OCI-LY3 (cell line): ENCODE measurements at regions not wholly inside any gene's neighbourhood (a gene's known extent, or its start where the extent isn't known, plus 50 kb on each side); places are given as distances from the start of the nearest gene placed in this dataset.

Source experiments
- H2AFZ ChIP-seq: fragments of 200-600, 300-600 bp; shearing (Covaris generic); 2 replicates; pipeline ENCODE4 v1.6.0; 2014; ENCODE audit warnings: antibody characterized with exemption, low read depth, low read length
- H3K27ac ChIP-seq: fragments of 200-600, 300-600 bp; sonication (generic); 2 replicates; pipeline ENCODE4 v1.5.1; 2014; ENCODE audit warnings: mild to moderate bottlenecking, low read length, moderate library complexity, mixed read lengths
- H3K27me3 ChIP-seq: fragments of 200-600, 300-600 bp; sonication (generic); 2 replicates; pipeline ENCODE4 v1.6.1; 2014; ENCODE audit warnings: low read depth, low read length, mixed read lengths
- H3K36me3 ChIP-seq: fragments of 200-600, 300-600 bp; sonication (generic); replicated peaks from 2 replicates; pipeline ENCODE3; 2014; ENCODE audit warnings: low read depth, low read length, mixed read lengths
- H3K4me1 ChIP-seq: fragments of 300-600, 200-600 bp; sonication (generic); 2 replicates; pipeline ENCODE4 v1.6.1; 2014; ENCODE audit warnings: low read length, mixed read lengths
- H3K4me2 ChIP-seq: fragments of 200-600, 300-600 bp; sonication (generic); 2 replicates; pipeline ENCODE4 v1.6.1; 2014; ENCODE audit warnings: low read length, mixed read lengths
- H3K4me3 ChIP-seq: fragments of 300-600, 200-600 bp; sonication (generic); 2 replicates; pipeline ENCODE4 v1.5.1; 2014; ENCODE audit warnings: antibody characterized with exemption, mild to moderate bottlenecking, low read length, moderate library complexity
- H3K79me2 ChIP-seq: fragments of 300-600, 200-600 bp; shearing (Covaris generic); 2 replicates; pipeline ENCODE4 v1.6.1; 2014; ENCODE audit warnings: mild to moderate bottlenecking, low read length, mixed read lengths
- H3K9ac ChIP-seq: fragments of 300-600, 200-600 bp; shearing (Covaris generic); 2 replicates; pipeline ENCODE4 v1.6.0; 2014; ENCODE audit warnings: mild to moderate bottlenecking, low read length, moderate library complexity
- H3K9me3 ChIP-seq: fragments of 200-600, 300-600 bp; shearing (Covaris generic); 2 replicates; pipeline ENCODE4 v1.6.1; 2014; ENCODE audit warnings: low read length, mixed read lengths; ENCODE audit not compliant: insufficient read depth
- H4K20me1 ChIP-seq: fragments of 200-600, 300-600 bp; sonication (generic); 2 replicates; pipeline ENCODE4 v1.6.1; 2016; ENCODE audit warnings: low read length, mixed read lengths; ENCODE audit not compliant: insufficient read depth
- CTCF ChIP-seq: fragments of 200-600, 300-600 bp; sonication (generic); IDR thresholded peaks from 2 replicates; pipeline ENCODE4 v1.5.1; 2014; ENCODE audit warnings: antibody characterized with exemption, low read length, low read depth
- EZH2phosphoT487 ChIP-seq: fragments of 200-600 bp; shearing (Covaris generic); IDR thresholded peaks from 2 replicates; pipeline ENCODE4 v1.6.1; 2018; ENCODE audit warnings: antibody characterized with exemption, mixed run types, low read depth

- Histone ChIP-seq H4K20me1 (no peaks in the 10 kb centered on the region), H3K9me3 (no peaks in the 10 kb centered on the region), H3K4me2 (no peak overlapping the region), H3K4me1 (no peaks in the 10 kb centered on the region), H3K36me3 (no peaks in the 10 kb centered on the region), H3K4me3 (no peak overlapping the region), H2AFZ (no peak overlapping the region), H3K9ac (no peak overlapping the region), H3K27me3 (peaks cover 9% of the 10 kb centered on the region; the same call in 1 of the 2 replicates), H3K27ac (no peak overlapping the region), H3K79me2 (no peaks in the 10 kb centered on the region)
- no peak for TF ChIP-seq CTCF
These were observed 150.3 kb downstream of the INHBB start for GRCh38 chr2:120496235-120496634.

GRCh38 chr2:120496759-120497158 is 150.8 kb downstream of the INHBB start:
- Histone ChIP-seq H2AFZ (no peak overlapping the region), H3K27me3 (0 out of 2 replicates have a peak, but pooled peaks cover 6% of the 10 kb centered on the region), H3K9me3 (no peaks in the 10 kb centered on the region), H3K9ac (no peak overlapping the region), H3K4me2 (no peak overlapping the region), H3K27ac (no peak overlapping the region), H3K4me1 (no peaks in the 10 kb centered on the region), H3K4me3 (no peak overlapping the region), H3K36me3 (no peaks in the 10 kb centered on the region), H3K79me2 (no peaks in the 10 kb centered on the region), H4K20me1 (no peaks in the 10 kb centered on the region)
- TF ChIP-seq CTCF (no peak), EZH2phosphoT487 (no peak)

- no peak overlapping the region for H3K4me3 ChIP-seq
- H2AFZ ChIP-seq, result no peak overlapping the region
- TF ChIP-seq EZH2phosphoT487 (no peak), CTCF (no peak)
- no peaks in the 10 kb centered on the region for H4K20me1 ChIP-seq
- H3K27me3 ChIP-seq, result 0 out of 2 replicates have a peak, but pooled peaks cover 6% of the 10 kb centered on the region
- no peak overlapping the region for H3K27ac ChIP-seq
- H3K79me2 ChIP-seq, result no peaks in the 10 kb centered on the region
- no peaks in the 10 kb centered on the region for H3K4me1 ChIP-seq
- H3K9ac ChIP-seq, result no peak overlapping the region
- H3K9me3 ChIP-seq, result no peaks in the 10 kb centered on the region
- H3K36me3 ChIP-seq, result no peaks in the 10 kb centered on the region
- H3K4me2 ChIP-seq, result no peak overlapping the region
These were observed 151.5 kb downstream of the INHBB start for GRCh38 chr2:120497261-120497977.

GRCh38 chr2:120498121-120498520 is 152.2 kb downstream of the INHBB start:
- Histone ChIP-seq H2AFZ (no peak overlapping the region), H3K4me2 (no peak overlapping the region), H4K20me1 (no peaks in the 10 kb centered on the region), H3K79me2 (no peaks in the 10 kb centered on the region), H3K27ac (no peak overlapping the region), H3K9ac (no peak overlapping the region), H3K9me3 (no peaks in the 10 kb centered on the region), H3K4me3 (no peak overlapping the region), H3K4me1 (no peaks in the 10 kb centered on the region), H3K27me3 (0 out of 2 replicates have a peak, but pooled peaks cover 6% of the 10 kb centered on the region), H3K36me3 (no peaks in the 10 kb centered on the region)
- TF ChIP-seq EZH2phosphoT487, result no peak
- TF ChIP-seq CTCF, result no peak
